ENCODE measurements at regions not wholly inside any gene's neighbourhood (a gene's known extent, or its start where the extent isn't known, plus 50 kb on each side); places are given as distances from the start of the nearest gene placed in this dataset.

DNA sequence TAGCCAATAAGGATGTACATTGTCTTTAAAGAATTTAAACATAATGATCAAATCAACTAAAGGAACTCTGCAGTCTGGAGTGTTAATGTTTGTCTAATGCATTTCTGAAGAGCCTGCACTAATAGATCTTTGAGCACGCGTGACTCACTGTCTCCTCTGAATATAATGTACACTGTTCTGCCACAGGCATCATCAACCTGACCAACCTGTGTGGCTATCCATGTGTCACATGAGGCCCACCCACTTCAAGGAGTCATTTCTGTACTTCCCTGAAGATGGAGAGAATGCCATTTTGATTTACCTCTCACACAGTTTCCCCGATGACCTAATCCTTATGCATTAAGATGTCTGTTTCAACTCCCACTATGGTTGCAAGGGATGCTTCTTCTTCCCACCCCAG is 434.0 kb upstream of the SPHKAP start:
- TF ChIP-seq, protein P1, sequence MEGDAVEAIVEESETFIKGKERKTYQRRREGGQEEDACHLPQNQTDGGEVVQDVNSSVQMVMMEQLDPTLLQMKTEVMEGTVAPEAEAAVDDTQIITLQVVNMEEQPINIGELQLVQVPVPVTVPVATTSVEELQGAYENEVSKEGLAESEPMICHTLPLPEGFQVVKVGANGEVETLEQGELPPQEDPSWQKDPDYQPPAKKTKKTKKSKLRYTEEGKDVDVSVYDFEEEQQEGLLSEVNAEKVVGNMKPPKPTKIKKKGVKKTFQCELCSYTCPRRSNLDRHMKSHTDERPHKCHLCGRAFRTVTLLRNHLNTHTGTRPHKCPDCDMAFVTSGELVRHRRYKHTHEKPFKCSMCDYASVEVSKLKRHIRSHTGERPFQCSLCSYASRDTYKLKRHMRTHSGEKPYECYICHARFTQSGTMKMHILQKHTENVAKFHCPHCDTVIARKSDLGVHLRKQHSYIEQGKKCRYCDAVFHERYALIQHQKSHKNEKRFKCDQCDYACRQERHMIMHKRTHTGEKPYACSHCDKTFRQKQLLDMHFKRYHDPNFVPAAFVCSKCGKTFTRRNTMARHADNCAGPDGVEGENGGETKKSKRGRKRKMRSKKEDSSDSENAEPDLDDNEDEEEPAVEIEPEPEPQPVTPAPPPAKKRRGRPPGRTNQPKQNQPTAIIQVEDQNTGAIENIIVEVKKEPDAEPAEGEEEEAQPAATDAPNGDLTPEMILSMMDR (IDR thresholded peaks at IDR 0.05; ENCODE audit: insufficient read depth, low read length, poor library complexity, severe bottlenecking) = no peak

DNA sequence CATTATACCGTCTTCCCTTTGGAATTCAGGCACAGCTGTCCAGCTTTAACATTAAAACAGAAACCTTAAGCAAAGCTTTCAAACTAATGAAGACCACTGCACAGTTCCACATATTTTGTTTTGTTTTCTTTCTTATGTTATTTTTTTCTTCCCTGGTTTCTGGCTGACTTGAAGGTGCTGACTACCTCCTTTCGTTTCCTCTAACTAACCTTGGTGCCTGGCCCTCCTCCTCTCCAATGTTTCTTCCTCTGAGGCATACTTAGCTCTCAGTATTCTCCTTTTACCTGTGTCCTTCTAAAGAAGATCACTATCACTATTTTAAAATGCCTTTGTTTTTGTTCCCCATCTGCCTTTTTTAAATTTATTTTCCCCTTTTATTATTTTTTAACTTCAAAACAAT is 433.3 kb upstream of the SPHKAP start:
- no peaks in the 10 kb centered on the region for H3K27me3 ChIP-seq (replicated peaks; ENCODE audit: control insufficient read depth, insufficient read depth, low read length)
- TF ChIP-seq, protein P1 (IDR thresholded peaks at IDR 0.05; ENCODE audit: insufficient read depth, low read length, poor library complexity, severe bottlenecking) = no peak
- no peak overlapping the region for H3K4me3 ChIP-seq (replicated peaks; ENCODE audit: low read depth, low read length)
- H3K36me3 ChIP-seq (ENCODE audit: control insufficient read depth, insufficient read depth, low read length) = no peaks in the 10 kb centered on the region
- no peak for DNase-seq (ENCODE audit: extremely low read depth, insufficient read length)

More for the DNA sequence above, 434.0 kb upstream of the SPHKAP start:
- Histone ChIP-seq H3K27me3 (replicated peaks; ENCODE audit: control insufficient read depth, insufficient read depth, low read length) (no peaks in the 10 kb centered on the region), H3K4me3 (replicated peaks; ENCODE audit: low read depth, low read length) (no peak overlapping the region), H3K36me3 (ENCODE audit: control insufficient read depth, insufficient read depth, low read length) (no peaks in the 10 kb centered on the region)
- no peak for DNase-seq (ENCODE audit: extremely low read depth, insufficient read length)

DNA sequence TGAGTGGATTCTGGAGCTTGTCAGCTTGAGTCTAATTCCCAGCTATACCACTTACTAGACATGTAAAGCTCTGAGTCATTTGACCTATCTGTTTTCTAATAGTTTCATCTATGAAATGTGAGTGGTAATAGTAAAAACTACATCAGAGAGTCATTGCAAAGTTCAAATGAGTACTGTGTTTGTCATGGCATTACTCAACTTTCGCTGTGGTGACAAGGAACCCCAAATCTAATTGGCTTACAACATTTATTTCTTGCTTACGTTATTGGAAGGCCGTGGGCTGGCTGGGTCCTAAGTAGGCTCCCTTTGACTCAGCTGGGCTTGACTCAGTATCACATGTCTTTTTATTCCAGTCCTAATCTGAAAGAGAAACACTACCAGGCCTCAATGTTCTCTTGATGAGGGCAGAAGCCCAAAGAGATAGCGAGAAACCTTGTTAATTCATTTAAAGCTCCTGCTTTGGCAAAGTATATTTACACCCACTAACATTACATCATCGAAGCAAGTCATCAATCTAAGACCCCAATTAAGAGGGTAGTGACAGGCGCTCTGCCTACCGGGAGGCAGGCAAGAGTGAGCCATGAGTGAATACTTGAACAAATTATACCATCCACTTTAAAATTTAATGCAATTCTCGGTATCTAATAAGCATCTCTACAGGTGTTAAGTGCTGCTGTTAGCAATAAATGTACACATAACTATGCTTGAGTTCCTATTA is 431.8 kb upstream of the SPHKAP start:
- no peaks in the 10 kb centered on the region for H3K36me3 ChIP-seq (ENCODE audit: control insufficient read depth, insufficient read depth, low read length)
- no peak overlapping the region for H3K4me3 ChIP-seq (replicated peaks; ENCODE audit: low read depth, low read length)
- H3K27me3 ChIP-seq (replicated peaks; ENCODE audit: control insufficient read depth, insufficient read depth, low read length) = no peaks in the 10 kb centered on the region
- peak; percentile 22 for DNase-seq (ENCODE audit: extremely low read depth, insufficient read length)
- TF ChIP-seq, protein P1 (IDR thresholded peaks at IDR 0.05; ENCODE audit: insufficient read depth, low read length, poor library complexity, severe bottlenecking) = no peak

DNA sequence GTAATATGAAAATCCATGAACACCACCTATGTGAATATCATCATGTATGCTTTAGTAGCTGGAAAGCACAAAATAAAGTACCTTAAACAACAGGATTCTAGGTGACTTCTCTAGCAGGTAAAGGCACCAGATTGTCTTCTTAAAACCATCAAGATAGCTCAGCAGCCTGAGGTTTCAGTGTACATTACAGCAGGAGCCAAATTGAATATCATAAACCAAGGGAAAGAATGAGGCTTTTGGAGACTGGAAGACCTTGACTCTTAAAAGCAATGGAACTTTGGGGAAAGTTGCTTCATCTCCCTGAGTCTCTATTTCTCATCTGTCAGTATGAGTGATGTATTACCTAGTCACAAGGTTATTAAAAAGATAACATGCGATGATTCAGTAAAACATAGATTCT is 429.7 kb upstream of the SPHKAP start:
- no peak overlapping the region for H3K4me3 ChIP-seq (replicated peaks; ENCODE audit: low read depth, low read length)

DNA sequence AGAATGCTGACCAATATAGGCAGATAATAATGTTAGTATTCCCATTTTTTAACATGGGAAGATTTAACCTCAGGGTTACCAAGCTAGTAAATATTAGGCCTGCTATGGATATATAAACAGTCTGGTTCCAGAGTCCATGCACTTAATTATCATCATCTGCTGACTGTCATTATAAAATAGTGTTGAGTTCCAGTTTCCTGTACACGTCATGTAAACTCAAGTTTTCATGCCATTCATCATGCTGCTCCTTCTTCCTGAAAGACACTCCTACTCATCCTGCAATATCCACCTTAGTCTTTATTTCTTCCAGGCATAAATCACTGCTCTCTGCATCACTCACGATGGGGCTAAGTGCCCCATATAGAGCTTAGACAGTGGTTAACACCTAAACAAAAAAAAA is 420.8 kb upstream of the SPHKAP start:
- DNase-seq (ENCODE audit: extremely low read depth, insufficient read length) = no peak
- H3K27me3 ChIP-seq (replicated peaks; ENCODE audit: control insufficient read depth, insufficient read depth, low read length) = no peaks in the 10 kb centered on the region
- no peaks in the 10 kb centered on the region for H3K36me3 ChIP-seq (ENCODE audit: control insufficient read depth, insufficient read depth, low read length)
- TF ChIP-seq, protein P1 (IDR thresholded peaks at IDR 0.05; ENCODE audit: insufficient read depth, low read length, poor library complexity, severe bottlenecking) = no peak
- no peak overlapping the region for H3K4me3 ChIP-seq (replicated peaks; ENCODE audit: low read depth, low read length)

More for the DNA sequence above, 429.7 kb upstream of the SPHKAP start:
- Histone ChIP-seq H3K36me3 (ENCODE audit: control insufficient read depth, insufficient read depth, low read length) (no peaks in the 10 kb centered on the region), H3K27me3 (replicated peaks; ENCODE audit: control insufficient read depth, insufficient read depth, low read length) (no peaks in the 10 kb centered on the region)
- DNase-seq (ENCODE audit: extremely low read depth, insufficient read length) = no peak
- TF ChIP-seq, protein P1 (IDR thresholded peaks at IDR 0.05; ENCODE audit: insufficient read depth, low read length, poor library complexity, severe bottlenecking) = no peak

Data from GM06990 (cell line).